HG03064 (cell line): ENCODE measurements at regions not wholly inside any gene's neighbourhood (a gene's known extent, or its start where the extent isn't known, plus 50 kb on each side); places are given as distances from the start of the nearest gene placed in this dataset.

Experiments
- ATAC-seq: cut with Tn5 transposase; IDR thresholded peaks from one replicate; pipeline ENCODE4 v1.9.1; 2021; ENCODE audit warnings: low read depth; ENCODE audit not compliant: unreplicated experiment

DNA sequence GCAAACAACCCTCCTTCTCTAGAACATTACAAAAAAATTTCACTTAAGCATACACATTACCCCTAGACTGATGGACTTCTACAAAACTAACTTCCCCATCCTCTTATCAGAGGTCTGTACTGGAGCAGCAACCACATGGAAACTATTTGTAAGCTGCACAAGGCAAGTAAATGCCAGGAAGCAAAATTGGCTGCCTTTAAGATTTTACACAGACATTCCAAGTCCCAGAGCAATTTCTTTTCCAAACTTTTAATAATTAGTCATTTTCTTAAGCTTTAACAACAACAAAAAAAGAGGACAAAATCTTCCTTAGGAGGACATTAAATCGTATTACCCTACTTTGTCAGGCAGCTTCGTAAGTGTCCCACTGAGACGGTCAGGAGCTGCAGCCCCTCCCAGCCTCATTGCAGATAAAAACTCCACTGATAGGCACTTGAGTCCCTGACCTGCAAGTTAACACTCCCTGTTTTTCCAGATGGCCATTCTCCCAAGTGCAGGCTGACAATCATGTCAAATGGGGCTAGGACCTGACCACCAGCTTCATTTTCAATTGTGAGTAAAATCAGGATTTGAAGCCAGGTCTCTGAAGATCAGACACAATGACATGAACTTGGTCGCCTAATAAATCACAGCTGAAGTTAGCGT, 680.1 kb downstream of the DIAPH3 start:
- ATAC-seq, result no peak

DNA sequence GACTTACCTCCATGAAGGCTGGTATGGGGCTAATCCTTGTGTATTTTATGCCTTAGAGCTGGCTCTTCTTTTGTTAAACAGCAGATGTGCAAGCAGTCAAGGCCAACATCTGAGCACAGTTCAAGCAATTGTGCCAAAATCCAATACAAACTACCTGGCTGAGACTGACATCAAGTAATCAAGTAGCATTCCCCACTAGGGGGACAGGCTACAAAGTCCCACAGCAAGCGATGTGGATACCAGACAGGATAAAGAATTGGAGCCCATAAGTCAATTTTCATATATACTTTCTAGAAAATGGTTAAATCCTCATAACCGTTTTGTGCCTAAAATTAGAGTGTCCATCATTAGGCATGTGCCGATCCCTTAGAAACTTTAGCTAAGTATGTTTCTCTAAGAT, 675.8 kb downstream of the DIAPH3 start:
- ATAC-seq, result no peak

DNA sequence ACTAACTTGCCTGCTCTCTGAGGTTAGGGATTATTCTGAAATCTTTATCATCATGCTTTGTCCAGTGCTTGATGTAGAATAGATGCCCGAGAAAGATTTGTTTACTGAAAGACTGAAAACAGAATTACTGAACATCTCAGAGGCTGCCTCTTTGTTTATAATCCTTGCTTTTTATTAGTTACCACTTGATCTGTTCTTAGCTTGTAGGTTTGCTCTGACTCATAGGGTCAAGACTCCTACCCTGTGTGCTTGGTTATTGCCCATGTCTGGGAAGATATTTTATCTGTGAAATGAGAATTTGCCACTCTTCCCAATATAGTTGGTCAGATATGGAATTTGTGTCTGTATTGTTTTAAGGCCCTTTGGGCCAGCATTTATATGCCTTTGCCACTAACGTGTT, 675.3 kb downstream of the DIAPH3 start:
- no peak for ATAC-seq

DNA sequence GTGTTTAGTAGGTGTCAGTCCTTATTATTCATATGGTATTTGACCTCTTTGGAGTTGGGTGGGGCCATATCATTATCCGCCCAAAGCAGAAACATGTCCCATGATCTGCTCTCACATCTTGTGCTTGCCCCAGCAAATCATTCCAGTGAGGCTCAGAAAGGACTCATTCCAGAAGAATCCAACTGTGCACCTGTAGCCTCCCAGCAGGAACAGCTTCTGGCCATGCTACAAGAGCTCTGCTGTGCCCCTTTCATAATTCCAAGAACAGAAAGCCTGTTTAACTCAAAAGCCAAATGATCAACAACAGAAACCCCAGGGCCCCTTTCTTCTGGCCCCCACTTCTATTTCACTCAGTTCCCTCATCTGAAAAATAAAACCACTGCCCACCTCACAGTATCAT, 673.1 kb downstream of the DIAPH3 start:
- ATAC-seq, result no peak

DNA sequence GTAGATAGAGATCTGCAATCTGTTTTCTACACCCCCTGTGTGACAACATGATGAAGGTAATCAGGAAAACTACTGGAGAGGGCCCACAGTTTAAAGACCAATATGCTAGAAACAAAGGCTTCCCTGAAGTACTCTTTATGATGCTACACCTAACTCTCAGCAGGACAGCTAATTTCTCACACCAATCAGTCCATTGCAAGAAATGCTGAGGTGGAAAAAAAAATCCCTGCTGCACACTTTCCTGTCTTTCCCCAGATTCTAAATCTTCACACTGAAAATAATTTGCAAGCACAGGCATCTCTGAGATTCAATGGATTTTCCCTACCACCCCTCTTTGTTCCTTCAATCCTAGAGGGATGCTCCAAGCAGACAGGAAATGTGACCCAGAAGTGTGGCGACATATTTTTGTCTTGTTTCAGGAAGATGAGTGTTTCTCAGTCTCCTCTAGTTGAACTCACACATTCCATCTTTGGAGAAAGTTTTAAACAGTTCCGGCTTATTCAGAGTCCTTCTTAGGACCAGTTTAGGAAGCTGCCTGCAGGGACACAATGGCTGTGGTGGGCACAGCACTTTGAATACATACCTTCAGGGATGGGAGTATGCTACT, 671.6 kb downstream of the DIAPH3 start:
- no peak for ATAC-seq

DNA sequence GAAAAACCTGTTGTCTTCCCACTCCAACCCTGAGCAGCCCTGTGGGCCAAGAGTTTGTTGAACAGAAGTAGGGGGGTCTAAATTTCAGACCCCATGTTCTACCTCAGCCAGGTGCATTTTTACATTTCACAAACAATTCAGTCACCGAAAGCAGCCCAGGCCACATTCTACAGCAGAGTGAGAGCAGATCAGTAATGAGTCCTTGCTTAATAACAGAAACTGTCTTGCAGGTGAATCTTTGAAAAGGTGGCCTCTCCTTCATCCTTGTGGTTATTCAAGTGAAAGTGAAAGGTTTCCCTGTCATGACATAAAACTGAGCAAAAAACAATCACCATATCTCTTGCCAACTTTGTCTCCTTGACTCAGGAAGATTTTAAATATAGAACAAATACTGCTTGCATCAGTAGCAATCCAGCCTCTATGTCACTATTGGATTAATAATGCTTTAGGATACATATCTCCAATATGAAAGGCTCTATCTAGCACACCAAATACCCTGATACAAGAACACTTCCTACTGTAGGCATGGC, 670.2 kb downstream of the DIAPH3 start:
- ATAC-seq, result no peak

DNA sequence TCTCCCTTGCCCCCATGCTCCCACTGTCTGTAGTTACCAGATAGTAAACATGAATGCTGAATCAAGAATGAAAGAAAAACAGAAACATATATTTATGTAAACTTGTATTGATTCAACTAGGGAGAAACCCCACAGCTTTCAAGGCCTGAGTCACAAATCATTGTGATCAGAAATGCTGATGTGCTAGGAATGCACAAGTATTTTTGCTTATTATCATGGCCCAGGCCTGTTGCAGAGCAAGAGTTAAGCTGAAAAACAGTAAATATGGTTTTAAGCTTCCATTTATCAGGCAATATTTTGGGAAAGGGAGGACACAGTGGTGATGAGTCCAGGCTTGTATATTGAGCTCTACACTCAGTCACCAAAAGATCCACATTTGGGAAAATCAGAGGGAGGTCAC, 669.6 kb downstream of the DIAPH3 start:
- no peak for ATAC-seq

DNA sequence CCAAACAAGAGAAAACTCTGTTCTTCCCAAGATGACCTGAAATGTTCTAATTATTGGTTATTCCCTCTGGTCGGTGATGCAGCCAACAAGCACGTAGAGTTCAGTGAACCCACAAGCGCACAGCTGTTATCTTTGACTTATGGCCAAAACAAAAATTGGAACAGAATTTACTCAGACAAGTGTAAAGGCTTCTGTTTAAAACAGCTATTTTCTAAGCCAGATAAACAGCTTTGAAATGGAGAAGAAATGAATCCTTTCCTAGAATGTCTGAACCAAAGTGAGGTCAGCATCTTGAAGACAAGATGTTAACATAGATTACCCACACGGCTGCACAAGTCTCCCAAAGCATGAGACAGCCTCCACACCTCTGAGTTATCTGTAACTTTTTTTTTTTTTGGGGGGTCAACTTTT, 669.2 kb downstream of the DIAPH3 start:
- no peak for ATAC-seq

DNA sequence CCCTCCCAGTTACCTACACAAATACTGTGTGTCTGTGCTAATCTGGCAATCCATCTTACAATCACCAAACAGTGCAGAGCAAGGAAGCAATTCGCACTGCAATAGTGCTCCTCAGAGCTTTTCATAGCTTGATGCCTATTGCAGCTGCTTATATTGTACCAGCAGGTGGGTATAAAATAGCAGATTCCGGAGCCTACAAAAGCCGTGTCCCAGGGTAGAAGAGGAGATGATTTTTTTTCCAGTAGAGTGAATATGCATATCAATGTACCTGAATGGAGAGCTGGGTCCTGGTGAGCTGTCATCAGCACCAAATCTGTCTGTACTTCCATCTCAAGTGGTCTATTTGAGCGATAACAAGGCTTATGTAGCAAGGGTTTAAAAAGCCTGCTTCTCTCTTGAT, 668.4 kb downstream of the DIAPH3 start:
- no peak for ATAC-seq

DNA sequence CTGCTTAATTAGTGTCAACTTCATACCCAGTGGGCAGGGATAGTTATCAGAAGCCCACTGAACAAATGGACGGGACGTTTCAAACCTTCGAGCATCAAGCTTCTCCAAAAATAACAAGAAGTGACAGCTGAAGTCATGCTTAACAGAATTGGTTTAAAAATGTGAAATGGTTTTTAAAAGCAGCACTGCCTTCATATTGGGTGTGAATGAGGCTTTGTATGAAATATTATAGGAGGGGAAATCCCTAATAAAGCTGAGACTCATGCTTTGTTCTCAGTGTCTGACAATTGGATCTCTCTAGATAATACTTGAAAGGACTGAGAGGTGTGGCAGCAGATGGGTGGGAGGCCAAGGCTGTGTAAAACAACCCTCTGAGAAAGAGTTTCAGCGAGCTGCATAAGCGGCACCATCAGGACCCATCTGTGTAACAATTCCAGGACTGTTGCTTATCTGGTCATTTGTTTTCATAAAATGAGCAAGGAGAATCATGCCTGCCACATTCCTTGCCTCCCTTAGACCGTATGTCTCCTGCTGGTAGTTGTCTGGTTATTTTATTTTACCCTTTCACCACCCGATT, 667.7 kb downstream of the DIAPH3 start:
- no peak for ATAC-seq

DNA sequence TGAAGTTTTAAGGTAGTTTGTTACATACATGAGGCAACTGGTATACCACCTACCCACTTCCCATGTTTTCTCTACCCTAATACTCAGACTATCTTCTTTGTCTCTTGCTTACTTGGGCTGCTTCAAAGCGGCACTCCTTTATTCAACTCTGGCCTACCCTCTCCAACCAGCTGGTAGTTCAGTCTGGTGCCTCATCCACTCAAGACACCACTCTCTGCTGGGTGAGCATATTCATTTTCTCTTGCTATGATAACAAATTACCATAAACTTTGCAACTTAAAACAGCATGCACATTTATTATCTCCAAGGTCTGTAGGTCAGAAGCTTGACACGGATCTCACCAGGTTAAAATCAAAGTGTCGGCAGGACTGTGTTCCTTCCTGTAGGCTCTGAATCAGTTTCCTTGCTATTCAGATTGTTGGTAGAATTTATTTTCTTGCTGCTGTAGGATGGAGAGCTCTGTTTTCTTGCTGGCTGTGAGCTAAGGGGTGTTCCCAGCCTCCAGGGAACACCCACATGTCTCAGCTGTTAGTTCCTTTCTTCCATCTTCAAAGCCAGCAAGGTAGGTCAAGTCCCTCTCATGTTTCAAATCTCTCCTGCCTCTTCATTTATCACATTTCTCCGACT, 666.0 kb downstream of the DIAPH3 start:
- ATAC-seq, result no peak

DNA sequence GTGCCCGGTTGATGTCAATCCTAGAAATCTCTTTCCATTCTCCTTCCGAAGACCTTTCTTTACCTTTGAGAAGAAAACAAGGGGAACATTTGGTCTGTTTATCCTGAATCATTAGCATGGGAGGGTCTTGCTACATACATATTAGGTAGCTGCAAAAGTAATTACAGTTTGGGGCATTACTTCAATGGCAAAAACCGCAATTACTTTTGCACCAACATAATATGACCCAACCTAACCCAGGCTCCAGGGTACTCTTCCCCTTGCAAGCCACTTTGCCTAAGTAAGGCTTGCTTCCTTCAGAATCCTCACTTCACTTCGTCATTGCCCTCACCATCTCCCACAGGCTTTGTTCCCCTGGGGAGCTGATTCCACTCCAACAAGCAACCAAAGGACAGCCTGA, 662.7 kb downstream of the DIAPH3 start:
- ATAC-seq, result no peak

DNA sequence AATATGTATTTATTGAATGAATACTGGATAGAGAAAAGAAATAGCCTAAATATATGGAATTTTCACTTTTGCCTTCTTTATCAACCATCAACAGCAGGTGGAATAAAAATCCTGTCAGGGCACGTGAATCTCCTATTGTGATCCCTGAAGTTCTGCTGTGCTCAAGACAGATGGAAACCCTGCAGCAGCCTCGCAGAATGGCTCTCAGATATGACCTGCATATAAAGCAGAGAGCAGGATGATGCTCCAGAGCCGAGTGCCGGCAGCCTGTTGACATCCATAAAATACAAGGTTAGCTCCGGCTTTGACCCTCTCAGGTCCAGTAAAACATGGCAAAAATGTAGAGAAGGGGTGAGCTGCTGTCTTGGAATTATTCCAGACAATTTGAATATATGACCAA, 659.3 kb downstream of the DIAPH3 start:
- no peak for ATAC-seq

DNA sequence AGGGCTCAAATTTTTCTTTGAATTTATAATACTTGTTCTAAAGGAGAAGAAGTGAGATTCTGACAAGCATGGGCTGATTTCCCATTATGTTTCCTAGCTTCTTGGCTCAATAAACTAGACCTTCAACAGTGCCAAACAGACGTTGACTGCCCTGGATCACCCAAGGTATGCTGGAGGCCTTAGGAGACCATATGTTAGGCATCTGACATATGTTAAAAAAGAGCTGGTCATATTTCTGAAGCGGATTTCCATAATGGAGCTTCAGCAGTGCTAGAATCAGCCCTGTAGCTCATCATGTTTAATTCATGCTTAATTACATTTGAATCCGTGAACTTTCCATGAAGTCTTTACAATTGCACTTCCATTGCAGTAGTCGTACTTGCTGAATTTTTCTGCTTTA, 653.3 kb downstream of the DIAPH3 start:
- no peak for ATAC-seq

DNA sequence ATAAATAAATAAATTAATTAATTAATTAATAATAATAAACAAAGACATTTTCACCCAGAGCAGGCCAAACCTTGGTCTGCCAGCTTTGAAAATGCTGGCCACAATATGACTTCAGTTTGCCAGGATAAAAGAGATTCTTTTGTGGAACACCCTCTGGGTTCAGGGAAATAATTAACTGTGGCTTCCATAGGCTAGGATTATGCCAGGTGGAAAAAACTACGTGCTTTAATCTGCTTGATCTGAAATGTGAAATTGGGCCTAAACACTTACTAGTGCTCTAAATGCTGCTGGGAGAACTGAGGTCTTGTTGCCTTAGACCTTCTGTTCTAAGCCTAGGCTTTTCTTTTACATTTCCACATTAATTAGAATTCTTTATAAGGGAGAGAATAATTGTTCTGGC, 650.0 kb downstream of the DIAPH3 start:
- no peak for ATAC-seq

DNA sequence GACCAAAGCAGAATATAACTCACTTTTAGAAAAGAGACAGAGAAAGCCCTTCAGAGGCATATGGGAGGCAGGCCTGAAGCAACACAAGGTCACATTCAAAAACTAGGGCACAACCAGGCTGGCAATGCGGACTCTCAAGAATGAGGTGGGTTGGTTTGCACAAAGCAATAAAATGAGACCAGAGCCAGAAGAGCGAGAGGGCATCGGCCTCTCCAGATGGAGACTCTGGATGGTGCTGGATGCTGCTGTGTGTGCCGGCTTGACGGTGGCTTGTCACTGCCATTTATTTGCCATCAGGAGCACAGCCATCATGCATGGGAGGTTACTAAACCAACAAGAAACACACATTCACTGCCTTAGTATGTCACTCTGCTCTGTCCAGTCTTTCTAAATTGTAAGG, 649.4 kb downstream of the DIAPH3 start:
- ATAC-seq, result no peak

DNA sequence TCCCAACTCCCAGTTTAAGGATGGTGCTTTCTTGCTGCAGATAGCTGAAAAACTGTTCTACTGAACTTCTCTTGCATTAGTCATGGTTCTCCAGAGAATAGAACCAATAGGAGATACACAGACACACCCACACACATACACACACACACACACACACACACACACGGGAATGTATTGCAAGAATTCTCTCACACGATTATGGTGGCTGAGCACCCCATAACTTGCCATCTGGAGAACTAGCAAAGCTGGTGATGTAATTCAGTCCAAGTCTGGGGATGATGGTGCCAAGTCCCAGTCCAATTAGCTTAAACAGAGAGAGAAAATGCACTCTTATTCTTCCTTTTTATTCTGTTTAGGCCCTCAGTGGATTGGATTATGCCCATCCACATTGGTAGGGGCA, 643.9 kb downstream of the DIAPH3 start:
- no peak for ATAC-seq

DNA sequence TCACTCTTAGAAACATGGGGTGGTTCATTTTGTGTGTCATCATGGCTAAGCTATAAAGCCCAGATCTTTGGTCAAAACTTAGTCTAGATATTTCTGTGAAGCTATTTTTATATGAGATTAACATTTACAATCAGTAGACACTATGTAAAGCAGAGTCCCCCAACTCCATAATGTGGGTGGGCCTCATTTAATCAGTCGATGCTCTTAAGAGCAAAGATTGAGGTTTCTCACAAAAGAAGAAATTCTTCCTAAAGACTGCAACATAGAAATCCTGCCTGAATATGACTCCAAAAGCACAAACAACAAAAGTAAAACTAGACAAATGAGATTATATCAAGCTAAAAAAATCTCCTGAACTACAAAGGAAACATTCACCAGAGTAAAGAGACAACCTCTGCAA, 642.2 kb downstream of the DIAPH3 start:
- ATAC-seq, result no peak

DNA sequence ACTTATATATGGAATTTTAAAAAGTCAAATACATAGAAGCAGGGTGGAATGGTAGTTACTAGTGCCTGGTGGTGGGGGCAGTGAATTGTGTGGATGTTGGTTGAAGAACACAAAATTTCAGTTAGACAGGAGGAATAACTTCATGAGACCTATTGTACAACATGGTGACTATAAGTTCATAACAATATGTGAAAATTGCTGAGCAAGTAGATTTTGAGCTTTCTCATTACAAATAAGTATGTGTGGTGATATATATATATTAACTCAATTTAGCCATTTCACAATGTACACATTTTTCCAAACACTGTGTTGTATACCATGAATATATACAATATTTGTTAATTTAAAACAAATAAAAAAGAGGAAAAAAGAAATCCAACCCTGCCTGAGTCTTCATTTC, 641.1 kb downstream of the DIAPH3 start:
- no peak for ATAC-seq

DNA sequence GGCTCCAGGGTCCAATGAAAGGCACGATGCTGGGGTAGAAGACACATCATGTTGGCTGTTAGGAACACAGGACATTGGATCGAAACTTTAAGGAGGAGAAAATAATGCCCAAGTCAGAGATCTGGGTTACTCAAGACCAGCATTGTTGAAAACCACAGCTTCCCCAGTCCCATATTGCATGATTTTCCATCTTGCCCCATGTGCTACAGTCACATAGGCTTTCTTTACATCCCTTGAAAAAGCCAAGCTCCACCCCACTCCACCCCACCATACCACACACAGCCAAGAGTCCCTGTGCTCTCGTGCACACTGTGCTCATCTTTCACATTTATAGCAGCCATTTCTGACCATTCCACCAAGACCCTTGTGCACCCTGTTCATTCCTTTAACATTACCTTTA, 636.2 kb downstream of the DIAPH3 start:
- ATAC-seq, result no peak

DNA sequence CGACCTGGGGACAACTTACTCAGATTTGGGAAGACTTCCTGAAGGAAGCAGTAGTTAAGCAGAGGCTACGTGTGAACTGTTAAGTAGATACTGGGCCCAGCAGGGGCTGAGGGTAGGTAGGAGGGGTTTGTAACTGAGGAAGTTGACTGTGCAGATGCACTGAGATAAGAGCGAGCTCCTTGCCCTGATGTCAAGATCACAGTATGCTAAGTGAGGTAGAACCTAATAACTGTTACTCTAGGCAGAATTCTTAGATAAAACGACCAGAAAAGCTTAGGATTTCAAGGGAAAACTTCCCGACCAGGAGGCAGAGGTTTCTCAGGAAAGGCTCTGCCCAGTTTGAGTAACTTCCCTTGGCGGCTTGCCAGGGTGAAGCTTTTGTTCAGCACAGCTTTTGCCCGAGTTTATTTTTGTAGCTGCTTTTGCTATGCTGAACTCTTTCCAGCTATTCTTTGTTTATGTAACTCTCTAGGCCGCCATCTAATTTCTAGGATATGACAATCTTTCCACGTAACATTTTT, 632.1 kb downstream of the DIAPH3 start:
- no peak for ATAC-seq

DNA sequence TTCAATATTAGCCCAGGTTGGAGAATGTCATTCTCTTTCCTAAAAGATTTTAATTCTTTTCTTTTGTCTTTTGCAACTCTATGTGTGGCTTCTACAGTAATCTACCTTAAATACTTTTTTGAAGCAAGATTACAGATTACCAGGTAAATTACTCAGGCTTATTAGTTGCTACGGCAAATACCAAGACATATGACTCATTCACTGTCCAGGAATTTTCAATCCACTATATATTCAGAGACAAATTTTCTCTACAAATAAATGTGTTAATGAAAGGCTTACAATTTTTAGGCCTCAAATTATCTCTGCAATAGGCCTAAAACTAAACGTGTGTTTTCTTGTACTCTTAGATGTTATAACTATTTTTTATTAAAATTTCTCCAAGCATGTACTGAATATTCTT, 631.3 kb downstream of the DIAPH3 start:
- no peak for ATAC-seq
